Activated naive CD4-positive, alpha-beta T cell treated with Interleukin-2 at 50 U/mL for 16 hours (primary cell): ENCODE measurements at regions not wholly inside any gene's neighbourhood (a gene's known extent, or its start where the extent isn't known, plus 50 kb on each side); places are given as distances from the start of the nearest gene placed in this dataset.
"Not testable (repeated sequence)": the region's sequence is repeated elsewhere in the genome, so short reads cannot be mapped to it uniquely, and the experiment has no call there.

Source experiments
- DNase-seq: peaks from one replicate; pipeline ENCODE4 v3.0.0-alpha.2; 2020

DNA sequence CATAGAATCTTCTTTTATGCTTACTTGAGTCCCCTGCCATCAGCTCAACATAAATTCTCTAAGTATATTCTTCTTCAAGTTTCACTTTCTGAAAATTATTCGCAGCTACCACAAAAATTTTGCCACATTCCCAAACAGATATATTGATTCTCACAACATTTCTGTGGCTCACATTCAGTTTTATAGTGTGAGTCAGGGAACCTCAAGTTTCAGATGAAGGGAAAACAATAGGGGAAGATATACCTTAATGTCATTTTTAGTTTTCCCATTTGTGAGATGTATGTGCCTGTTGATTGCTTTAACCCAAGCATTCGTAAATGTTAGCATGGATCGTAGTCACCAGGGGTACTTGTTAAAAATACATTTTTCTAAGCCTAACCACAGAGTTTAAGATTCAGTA is 465.8 kb downstream of the CCER1 start:
- no peak for DNase-seq

DNA sequence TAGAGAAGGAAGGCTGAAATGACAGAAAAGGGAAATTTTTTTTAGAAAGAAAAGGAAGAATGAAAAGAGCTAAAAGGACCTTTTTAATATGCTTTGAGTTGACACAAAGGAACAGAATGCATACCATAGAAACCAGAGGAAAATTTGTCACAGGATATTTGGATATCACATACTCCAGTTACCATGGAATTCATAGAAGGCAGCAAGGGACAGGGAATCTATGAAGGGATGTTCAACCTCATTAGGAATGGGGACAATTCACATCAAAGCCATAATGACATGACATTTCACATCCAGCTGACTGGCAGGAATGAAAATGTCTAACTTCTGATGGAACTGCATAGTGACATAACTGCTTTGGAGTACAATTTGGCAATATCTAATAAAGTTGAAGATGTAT is 469.4 kb downstream of the CCER1 start:
- no peak for DNase-seq

DNA sequence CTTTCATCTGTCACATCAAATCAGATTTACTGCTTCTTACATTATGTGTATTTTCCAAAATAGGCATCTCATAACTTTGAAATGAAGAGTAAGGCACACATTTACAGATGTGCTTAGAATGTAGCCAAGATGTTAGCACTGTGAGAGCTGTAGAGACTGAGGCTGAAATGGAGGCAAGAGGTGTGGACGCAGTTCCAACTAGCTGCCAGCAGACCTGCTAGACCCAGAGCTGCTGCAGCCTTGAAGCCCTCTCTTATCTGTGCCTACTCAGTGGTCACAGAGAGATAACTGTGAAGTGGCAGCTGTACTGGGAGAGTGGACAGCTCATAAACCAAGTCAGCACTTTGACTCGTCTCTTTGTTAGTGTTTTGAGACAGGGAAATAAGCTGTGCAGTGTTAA is 470.9 kb downstream of the CCER1 start:
- no peak for DNase-seq

DNA sequence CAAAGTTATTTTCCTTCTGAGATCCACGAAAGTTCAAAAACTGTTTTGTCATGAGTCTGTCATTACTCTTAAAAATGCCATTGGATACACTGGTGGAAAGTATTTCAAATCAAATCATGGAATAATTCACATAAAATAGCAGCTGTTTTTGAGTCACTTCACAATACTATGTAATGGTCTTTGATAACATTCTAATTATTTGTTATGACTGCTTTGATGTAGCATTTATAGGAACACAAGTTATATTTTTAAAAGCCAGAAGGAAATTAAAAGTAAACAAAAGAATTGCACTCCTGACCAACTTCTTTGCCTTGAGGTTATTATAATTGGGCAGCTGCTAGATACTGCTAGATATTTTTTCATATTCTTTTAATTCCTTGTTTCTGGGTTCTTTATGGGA is 473.2 kb downstream of the CCER1 start:
- no peak for DNase-seq

DNA sequence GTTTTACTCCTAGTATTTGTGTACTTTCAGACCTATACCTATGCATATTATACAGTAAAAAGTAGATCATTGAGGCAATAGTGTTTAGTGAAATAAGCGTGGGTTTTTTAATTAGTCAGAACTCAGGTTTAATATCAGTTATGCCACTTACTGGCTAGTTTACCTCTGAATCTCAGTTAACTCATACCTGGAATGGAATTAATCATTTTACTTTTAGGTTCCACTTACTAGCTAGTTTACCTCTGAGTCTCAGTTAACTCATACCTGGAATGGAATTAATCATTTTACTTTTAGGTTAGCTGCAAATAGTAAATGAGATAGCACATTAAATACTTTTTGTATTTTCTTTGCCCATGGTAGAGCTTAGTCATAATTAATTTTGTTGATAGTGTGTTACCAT is 475.7 kb downstream of the CCER1 start:
- DNase-seq: no peak

DNA sequence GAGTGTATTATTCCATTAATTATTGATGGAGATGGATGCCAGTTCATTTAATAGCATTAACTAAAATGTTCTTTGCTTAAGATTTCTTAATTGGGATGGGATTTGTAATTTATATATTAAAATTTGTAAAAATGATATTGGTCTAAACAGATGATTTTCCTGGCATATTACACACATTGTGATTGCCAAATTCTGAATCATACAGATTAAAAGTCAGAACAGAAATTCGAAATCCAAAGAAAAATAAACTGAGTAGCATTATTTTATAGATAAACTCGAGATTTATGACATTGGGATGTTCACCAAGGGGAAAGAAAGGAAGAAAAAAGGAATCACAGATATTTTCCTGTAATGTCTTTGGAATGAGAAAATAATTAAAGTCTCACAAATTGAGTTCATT is 481.1 kb downstream of the CCER1 start:
- DNase-seq: no peak

DNA sequence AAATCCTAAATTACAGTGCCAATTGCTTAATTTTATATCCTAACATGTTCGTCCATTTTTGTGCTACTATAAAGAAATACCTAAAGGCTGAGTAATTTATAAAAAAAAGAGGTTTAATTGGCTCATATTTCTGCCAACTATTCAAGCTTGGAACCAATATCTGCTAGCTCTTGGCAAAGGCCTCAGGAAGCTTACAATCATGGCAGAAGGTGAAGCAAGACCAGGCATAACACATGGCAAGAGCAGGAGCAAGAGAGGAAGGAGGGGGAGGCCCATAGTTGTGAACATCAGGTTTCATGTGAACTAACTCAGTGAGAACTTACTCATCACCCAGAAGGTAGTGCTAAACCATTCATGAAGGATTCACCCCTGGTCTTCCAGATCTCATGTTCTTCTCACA is 494.3 kb downstream of the CCER1 start:
- DNase-seq: no peak

DNA sequence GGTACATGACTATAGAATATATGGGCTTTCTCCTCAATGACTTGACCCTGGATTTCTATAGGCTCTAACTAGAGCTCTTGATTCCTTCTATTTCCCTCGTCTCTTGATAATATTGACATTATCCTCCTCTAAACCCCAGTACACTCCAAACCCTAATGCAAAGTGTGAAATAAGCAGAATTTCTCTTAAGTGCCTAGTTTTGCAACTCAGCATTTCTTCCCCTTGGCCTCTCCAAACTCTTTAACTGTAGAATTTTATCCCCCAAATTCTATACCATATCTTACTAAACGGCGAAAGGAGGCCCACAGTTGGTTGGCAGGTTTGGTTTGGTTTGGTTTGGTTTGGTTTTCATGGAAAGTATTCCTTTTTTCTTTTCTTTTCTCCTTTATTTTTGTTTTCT is 498.7 kb downstream of the CCER1 start:
- no peak for DNase-seq

DNA sequence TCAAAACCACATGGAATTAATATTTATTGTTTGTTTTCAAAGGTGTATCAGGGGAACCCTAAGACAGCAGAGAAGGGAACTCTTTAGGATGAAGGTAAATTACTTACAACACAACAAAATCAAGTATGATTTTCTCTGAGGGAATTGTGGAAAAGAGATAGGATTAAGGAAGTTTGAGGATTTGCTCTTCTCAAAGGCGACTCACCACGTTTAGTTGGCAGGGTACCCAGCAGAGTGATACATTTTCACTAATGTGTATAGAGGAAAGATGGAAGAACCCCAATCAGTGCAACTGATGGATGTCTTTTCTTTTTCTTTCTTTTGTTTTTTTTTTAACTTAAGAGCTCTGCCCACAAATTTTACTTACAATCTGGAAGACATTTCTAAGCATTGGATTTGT is 499.2 kb downstream of the CCER1 start:
- DNase-seq: no peak

DNA sequence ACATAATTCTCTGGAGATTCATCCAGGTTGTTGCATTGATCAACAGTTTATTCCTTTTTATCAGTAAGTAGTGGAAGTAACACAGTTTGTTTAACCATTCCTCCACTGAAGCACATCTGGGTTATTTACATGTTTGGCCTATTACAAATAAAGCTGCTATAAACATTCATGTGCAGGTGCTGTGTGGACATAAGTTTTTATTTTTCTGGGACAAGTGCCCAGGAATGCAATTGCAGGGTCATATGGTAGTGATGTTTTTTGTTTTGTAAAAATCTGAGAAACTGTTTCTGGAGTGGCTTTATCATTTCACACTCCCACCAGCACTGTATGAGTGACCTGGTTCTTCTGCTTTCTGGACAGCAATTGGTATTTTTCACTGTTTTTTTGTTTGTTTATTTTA is 505.4 kb downstream of the CCER1 start:
- DNase-seq: no peak

DNA sequence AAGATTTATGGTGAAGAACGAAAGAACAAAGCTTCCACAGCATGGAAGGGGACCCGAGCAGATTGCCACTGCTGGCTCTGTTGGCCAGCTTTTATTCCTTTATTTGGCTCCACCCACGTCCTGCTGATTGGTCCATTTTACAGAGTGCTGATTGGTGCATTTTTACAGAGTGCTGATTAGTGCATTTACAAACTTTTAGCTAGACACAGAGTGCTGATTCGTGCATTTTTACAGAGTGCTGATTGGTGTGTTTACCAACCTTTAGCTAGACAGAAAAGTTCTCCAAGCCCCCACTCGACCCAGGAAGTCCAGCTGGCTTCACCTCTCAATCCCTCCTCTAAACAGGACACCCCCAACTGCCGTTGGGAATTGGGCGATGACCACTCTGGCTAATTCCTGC is 511.5 kb downstream of the CCER1 start:
- DNase-seq: not testable (repeated sequence)

DNA sequence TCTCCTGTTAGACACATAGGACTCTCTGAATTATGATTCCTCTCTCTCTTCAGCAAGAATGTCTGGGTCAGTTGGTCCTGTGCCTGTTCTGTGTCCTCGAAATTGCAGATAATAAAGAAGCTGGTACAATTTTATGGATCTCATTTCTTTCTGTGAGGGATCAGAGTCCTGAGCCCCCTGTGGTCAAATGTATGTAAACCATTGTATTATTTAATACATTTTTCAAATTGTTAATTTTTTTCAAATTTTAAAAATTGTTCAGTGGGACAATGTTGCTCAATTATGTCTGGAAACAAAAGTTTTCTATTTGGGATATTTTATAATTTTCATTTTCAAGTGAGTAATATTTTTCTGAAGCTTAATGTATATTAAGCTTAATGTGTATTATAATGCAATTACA is 513.5 kb downstream of the CCER1 start:
- DNase-seq: no peak

DNA sequence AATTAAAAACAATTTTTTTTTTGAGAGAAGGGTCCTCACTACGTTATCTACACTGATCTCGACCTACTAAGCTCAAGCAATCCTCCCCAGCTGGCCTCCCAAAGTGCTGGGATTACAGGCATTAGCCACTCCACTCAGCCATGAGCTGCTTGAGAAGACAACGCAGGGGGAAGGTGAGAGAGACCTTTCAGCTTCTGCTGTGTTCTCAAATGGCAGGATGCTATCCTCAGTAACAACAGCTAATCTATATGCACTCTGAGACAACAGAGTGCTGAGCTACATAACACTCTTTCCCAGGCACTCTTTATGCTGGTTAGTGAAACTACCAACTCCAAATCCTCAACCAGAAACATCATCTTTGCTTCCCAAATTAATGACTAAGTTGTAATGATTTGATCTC is 526.1 kb downstream of the CCER1 start:
- no peak for DNase-seq

DNA sequence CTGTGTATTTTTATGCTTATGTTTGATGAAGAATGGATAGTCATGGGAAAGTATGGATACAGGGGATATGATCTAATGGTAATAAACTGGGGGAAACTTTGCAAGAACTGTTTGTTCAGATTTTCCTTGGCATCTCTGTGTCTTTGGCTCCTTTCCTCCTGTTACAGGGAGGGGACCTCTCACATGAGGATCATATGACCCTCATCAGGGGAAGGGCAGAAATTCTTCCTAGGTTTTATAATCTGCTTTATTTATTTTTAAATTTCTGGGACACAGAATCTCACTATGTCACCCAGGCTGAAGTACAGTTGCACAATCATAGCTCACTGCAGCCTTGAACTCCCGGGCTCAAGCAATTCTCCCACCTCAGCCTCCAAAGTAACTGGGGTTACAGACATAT is 526.5 kb downstream of the CCER1 start:
- no peak for DNase-seq

DNA sequence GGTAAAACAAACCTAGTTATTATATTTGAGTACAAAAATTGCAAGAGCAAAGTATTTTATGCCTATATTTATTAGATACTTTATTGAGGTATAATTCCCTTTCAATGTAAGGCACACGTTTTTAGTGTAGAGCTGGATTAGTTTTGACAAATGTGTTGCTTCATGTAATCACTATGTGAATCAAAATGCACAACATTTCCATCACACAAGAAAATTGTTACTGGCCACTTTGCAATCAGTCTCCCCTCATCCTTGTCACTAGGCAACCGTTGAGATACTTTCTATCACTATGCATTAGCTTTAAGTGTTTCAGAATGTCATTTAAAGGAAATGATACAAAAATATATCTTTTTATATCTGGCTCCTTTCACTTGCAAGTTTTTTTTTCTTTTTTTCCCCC is 531.0 kb downstream of the CCER1 start:
- DNase-seq: no peak

DNA sequence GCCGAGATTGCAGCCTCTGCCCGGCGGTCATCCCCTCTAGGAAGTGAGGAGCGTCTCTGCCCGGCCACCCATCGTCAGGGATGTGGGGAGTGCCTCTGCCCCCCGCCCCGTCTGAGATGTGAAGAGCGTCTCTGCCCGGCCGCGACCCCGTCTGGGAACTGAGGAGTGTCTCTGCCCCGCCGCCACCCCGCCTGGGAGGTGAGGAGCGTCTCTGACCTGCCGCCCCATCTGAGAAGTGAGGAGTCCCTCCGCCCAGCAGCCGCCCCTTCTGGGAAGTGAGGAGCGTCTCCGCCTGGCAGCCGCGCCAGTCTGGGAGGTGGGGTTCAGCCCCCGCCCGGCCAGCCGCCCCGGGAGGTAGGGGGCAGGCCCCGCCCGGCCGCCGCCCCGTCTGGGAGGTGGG is 544.0 kb downstream of the CCER1 start:
- DNase-seq: no peak

DNA sequence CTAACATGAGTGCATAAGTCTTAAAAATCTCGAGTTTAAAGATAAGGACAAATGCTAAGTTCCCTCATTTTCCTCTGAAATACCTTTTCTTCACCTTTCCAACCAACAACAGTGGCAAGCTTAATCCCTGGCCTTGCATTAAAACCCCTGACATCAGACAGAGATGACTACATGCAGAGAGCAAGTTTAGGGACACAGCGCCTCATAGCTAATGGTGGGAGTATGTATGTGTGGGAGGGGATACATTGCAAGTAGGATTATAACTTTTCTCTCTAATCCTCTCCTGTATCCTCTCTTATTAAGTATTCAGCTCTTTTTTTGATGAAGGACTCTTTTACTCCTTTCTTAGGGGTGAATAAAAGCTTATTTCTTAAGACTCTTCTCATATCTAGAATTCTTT is 547.1 kb downstream of the CCER1 start:
- no peak for DNase-seq

DNA sequence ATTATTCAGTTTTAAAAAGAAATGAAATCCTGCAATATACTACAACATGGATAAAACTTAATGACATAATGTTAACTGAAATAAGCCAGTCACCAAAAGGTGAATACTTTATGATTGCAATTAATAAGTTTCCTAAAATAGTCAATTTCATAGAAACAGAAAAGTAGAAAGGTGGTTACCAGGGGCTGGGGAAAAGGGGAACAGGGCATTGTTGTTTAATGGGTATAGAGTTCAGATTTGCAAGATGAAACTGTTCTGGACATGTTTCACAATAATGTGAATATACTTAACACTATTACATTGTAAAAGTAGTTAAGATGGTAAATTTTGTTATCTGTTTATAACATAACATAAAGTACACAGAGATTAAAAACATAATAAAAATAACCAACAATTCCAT is 550.9 kb downstream of the CCER1 start:
- DNase-seq: no peak

DNA sequence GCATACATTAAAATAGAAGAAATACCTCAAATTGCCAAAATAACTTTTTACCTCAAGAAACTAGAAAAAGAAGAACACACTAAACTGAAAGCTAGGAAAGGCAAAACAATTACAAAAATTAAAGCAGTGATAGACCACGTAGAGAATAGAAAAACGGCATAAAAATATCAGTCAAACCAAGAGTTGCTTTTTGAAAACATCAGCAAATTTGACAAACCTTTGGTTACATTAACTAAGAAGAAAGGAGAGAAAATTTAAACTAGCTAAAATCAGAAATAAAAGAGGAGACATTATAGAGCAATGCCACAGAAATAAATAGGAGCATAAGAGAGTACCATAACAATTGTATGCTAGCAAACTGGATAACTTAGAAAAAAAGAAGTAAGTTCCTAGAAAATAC is 553.8 kb downstream of the CCER1 start:
- no peak for DNase-seq

DNA sequence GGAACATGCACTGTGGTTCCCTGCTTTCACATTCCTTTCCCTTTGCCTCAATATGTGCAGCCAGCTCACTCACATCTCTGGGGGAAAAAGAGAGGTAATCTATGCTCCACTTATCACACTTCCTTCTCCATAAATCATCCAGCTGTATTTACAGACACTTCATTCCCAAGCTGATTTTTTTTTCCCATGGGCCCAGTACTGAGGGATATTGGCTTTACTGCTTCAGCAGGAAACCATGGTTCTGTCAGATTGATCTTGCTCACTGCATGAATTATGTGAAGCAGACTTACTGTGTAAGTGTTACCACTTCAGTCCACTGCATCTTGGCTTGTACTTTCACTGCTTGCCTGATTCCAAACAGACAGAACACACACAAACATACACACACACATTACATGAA is 555.6 kb downstream of the CCER1 start:
- no peak for DNase-seq

DNA sequence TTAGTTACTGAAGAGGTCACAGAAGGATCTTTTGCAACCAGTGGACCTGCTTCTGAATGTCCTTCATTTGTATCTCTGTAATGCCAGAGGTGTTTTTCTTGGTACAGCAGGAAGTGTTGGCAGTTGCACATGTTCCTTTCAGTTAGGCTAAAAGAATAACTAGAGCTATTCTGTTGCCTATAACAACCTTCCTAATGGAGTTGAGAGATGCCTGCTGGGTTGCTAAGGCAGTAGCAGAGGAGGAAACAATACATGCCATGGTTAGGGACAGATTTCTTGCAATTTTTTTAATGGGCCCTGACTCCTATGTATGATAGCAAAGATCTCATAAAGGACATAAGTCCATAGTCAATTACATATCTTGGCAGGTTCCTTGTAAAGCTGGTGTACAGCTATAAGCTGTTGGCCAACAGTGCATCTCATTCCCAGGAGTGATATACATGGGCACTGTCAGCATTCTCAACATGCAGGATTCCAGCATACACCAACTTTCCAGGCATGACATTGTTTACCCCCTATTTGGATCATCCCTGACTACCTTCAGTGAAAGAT is 556.6 kb downstream of the CCER1 start:
- no peak for DNase-seq

DNA sequence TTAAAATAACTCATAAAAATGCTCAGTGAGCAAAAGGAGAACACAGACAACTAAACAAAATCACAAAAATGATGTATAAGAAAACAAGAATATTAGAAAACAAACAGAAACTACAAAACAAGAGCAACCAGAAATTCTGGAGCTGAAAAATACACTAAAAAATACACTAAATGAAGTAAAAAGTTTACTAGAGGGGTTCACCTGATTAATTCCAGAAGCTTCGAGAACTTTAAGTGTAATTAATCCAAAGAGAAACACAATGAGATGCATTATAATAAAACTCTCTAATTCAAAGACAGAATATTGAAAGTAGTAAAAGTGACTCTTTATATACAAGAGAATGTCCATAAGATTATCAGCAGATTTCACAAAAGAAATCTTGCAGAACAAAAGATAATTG is 558.4 kb downstream of the CCER1 start:
- DNase-seq: no peak

DNA sequence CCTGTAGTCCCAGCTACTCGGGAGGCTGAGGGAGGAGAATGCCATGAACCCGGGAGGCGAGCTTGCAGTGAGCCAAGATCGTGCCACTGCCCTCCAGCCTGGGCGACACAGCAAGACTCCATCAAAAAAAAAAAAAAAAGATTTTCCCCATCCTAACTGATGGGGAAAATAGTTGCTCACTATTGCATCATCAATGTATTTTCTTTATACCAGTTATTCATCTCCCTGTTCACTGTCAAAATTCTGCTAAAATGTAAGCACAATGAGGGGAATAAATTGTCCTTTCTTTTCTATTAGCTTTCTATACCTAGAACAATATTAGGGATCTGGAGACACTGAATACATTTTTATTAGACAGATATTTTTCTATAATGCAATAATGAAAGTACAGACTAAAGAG is 561.3 kb downstream of the CCER1 start:
- DNase-seq: no peak

DNA sequence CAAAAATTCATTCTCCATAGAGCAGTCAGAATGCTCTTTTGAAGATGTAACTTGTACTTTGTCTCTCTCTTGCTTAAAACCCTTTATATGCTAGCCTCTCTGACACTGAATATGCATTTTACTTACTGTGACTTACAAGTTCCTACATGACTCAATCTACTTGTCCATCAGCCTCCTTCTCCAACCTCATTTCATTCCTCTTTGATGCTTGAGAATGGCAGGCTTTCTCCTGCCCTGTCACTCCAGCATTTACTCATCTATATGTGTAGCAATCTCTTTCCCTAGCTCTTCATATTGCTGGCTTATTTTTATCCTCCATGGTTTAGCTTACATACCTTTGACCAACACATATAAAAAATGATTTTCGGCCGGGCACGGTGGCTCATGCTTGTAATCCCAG is 561.9 kb downstream of the CCER1 start:
- no peak for DNase-seq

DNA sequence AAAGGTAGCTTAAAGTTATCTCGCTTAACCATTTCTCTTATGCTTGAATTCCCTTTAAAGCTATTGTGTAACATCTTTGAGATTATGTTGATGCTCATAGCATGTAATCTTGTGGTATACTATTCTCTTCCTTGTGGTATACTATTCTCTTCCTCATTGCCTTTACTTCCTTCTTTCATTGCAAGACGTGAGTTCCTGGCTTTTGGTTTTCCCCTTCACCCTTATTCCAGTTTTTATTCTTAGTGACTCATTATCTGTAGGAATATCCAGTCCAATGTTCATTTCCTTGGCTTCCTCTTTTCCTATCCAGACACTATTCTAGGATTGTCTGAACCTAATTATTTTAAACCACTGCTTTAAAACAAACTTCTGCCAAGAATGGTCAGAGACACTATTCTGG is 564.0 kb downstream of the CCER1 start:
- no peak for DNase-seq

DNA sequence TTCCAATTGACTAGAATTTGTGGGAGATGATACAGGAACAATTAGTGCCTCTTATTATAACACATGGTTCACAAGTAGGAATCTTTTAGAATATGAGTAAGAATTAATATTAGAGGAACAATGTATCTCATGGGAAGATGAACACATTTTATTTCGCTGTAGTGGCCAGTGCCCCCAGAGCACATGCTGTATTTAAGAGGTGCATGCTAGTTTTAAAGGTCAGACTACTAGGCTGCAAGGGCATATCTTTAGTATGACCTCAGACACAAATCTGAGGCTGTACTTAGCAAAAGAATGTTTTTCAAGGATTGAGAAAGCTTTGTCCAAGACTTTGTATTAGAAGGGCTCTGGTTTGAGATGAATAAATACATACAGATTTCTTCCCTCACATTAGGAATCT is 586.9 kb downstream of the CCER1 start:
- no peak for DNase-seq
